HEK293 (cell line): ENCODE measurements at regions not wholly inside any gene's neighbourhood (a gene's known extent, or its start where the extent isn't known, plus 50 kb on each side); places are given as distances from the start of the nearest gene placed in this dataset.

Experiments
- GLIS2 ChIP-seq: fragments of 450-650 bp; formaldehyde crosslinking; IDR thresholded peaks from 2 replicates; pipeline ENCODE4 v1.5.1; 2016; ENCODE audit warnings: missing biosample characterization, missing genetic modification characterization
- YY1 ChIP-seq: fragments of 450-650 bp; formaldehyde crosslinking; IDR thresholded peaks from 2 replicates; pipeline ENCODE4 v1.5.1; 2018; ENCODE audit warnings: missing biosample characterization, missing genetic modification characterization
- ZNF292 ChIP-seq: fragments of 450-650 bp; formaldehyde crosslinking; IDR thresholded peaks from 2 replicates; pipeline ENCODE4 v1.5.1; 2016; ENCODE audit warnings: low read depth, missing biosample characterization, missing genetic modification characterization, borderline replicate concordance
- ZNF423 ChIP-seq: fragments of 450-650 bp; formaldehyde crosslinking; IDR thresholded peaks from 2 replicates; pipeline ENCODE4 v1.5.1; 2016; ENCODE audit warnings: missing biosample characterization, missing genetic modification characterization
- ZNF623 ChIP-seq: fragments of 450-650 bp; formaldehyde crosslinking; IDR thresholded peaks from 2 replicates; pipeline ENCODE4 v1.5.1; 2016; ENCODE audit warnings: missing biosample characterization, missing genetic modification characterization
- TF ChIP-seq, protein P1 (sequence below): fragments of 450-650 bp; formaldehyde crosslinking; IDR thresholded peaks from 2 replicates; pipeline ENCODE4 v1.5.1; 2016; ENCODE audit warnings: missing biosample characterization, missing genetic modification characterization
- TF ChIP-seq, protein P2 (sequence below): fragments of 450-650 bp; formaldehyde crosslinking; IDR thresholded peaks from 2 replicates; pipeline ENCODE4; 2016; ENCODE audit warnings: missing biosample characterization, missing genetic modification characterization
- TF ChIP-seq, protein P3 (sequence below): fragments of 450-650 bp; formaldehyde crosslinking; IDR thresholded peaks from 2 replicates; pipeline ENCODE4 v1.5.1; 2017; ENCODE audit warnings: missing biosample characterization, mild to moderate bottlenecking, missing genetic modification characterization, moderate library complexity
- TF ChIP-seq, protein P4 (sequence below): fragments of 450-650 bp; formaldehyde crosslinking; IDR thresholded peaks from 2 replicates; pipeline ENCODE4 v1.5.1; 2016; ENCODE audit warnings: missing biosample characterization, missing genetic modification characterization, low read depth

DNA sequence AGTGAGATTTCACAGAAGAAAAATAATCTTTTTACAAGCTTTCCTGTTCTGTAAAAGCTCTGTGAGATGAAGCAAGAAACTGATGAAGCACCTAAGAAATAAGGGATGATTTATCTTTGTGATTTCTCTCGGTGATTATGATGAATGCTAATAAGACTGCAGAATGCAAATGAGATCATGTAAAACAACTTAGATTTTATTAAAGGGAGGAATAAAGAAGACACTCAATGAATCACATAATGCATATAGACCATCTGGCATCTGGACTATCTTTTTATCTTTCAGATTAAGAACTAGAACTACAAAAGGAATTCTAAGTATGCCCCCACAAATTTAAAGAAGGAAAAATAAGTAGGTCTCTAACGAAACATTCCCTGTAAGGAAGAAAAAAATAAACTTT is 361.5 kb upstream of the OPRM1 start:
- TF ChIP-seq, protein P1, sequence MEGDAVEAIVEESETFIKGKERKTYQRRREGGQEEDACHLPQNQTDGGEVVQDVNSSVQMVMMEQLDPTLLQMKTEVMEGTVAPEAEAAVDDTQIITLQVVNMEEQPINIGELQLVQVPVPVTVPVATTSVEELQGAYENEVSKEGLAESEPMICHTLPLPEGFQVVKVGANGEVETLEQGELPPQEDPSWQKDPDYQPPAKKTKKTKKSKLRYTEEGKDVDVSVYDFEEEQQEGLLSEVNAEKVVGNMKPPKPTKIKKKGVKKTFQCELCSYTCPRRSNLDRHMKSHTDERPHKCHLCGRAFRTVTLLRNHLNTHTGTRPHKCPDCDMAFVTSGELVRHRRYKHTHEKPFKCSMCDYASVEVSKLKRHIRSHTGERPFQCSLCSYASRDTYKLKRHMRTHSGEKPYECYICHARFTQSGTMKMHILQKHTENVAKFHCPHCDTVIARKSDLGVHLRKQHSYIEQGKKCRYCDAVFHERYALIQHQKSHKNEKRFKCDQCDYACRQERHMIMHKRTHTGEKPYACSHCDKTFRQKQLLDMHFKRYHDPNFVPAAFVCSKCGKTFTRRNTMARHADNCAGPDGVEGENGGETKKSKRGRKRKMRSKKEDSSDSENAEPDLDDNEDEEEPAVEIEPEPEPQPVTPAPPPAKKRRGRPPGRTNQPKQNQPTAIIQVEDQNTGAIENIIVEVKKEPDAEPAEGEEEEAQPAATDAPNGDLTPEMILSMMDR (tag by site-specific recombination) = no peak
- TF ChIP-seq ZNF623 (no peak), ZNF423 (tag by site-specific recombination) (no peak), YY1 (tag by site-specific recombination) (no peak), GLIS2 (tag by site-specific recombination) (no peak), ZNF292 (tag by site-specific recombination) (no peak)
- TF ChIP-seq, protein P2, sequence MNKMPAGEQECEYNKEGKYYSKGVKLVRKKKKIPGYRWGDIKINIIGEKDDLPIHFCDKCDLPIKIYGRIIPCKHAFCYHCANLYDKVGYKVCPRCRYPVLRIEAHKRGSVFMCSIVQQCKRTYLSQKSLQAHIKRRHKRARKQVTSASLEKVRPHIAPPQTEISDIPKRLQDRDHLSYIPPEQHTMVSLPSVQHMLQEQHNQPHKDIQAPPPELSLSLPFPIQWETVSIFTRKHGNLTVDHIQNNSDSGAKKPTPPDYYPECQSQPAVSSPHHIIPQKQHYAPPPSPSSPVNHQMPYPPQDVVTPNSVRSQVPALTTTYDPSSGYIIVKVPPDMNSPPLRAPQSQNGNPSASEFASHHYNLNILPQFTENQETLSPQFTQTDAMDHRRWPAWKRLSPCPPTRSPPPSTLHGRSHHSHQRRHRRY = no peak
- TF ChIP-seq, protein P3, sequence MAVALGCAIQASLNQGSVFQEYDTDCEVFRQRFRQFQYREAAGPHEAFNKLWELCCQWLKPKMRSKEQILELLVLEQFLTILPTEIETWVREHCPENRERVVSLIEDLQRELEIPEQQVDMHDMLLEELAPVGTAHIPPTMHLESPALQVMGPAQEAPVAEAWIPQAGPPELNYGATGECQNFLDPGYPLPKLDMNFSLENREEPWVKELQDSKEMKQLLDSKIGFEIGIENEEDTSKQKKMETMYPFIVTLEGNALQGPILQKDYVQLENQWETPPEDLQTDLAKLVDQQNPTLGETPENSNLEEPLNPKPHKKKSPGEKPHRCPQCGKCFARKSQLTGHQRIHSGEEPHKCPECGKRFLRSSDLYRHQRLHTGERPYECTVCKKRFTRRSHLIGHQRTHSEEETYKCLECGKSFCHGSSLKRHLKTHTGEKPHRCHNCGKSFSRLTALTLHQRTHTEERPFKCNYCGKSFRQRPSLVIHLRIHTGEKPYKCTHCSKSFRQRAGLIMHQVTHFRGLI (tag by site-specific recombination) = no peak
- TF ChIP-seq, protein P4, sequence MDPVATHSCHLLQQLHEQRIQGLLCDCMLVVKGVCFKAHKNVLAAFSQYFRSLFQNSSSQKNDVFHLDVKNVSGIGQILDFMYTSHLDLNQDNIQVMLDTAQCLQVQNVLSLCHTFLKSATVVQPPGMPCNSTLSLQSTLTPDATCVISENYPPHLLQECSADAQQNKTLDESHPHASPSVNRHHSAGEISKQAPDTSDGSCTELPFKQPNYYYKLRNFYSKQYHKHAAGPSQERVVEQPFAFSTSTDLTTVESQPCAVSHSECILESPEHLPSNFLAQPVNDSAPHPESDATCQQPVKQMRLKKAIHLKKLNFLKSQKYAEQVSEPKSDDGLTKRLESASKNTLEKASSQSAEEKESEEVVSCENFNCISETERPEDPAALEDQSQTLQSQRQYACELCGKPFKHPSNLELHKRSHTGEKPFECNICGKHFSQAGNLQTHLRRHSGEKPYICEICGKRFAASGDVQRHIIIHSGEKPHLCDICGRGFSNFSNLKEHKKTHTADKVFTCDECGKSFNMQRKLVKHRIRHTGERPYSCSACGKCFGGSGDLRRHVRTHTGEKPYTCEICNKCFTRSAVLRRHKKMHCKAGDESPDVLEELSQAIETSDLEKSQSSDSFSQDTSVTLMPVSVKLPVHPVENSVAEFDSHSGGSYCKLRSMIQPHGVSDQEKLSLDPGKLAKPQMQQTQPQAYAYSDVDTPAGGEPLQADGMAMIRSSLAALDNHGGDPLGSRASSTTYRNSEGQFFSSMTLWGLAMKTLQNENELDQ (tag by site-specific recombination) = no peak
